ENCODE measurements at regions not wholly inside any gene's neighbourhood (a gene's known extent, or its start where the extent isn't known, plus 50 kb on each side); places are given as distances from the start of the nearest gene placed in this dataset.

DNA sequence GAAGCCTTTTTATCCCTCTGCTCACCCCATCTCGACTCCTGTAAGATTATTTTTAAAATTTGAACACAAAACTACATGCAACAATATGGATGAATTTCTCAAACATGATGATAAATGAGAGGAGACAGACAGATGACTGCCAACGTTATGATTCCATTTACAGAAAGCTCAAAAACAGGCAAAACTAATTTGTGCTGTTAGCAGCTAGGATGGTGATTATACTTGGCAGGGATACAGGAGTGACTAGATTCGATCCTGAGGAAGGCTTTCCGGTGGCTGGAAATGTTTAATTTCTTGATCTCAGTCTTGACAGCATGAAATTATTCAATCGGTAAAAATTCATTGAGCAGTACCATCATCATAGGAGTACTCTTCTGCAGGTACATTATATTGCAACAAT, 163.4 kb upstream of the SH3BP4 start:
- TF ChIP-seq CTCF (IDR thresholded peaks at IDR 0.05), result no peak
- no peak for TF ChIP-seq POLR2A (IDR thresholded peaks at IDR 0.05)
- TF ChIP-seq POLR2AphosphoS5 (IDR thresholded peaks at IDR 0.05; ENCODE audit: insufficient read depth in 1 of 2, low read depth in 1 of 2), result no peak

All from vagina (tissue), 2 donors.